ENCODE measurements at regions not wholly inside any gene's neighbourhood (a gene's known extent, or its start where the extent isn't known, plus 50 kb on each side); places are given as distances from the start of the nearest gene placed in this dataset.

DNA sequence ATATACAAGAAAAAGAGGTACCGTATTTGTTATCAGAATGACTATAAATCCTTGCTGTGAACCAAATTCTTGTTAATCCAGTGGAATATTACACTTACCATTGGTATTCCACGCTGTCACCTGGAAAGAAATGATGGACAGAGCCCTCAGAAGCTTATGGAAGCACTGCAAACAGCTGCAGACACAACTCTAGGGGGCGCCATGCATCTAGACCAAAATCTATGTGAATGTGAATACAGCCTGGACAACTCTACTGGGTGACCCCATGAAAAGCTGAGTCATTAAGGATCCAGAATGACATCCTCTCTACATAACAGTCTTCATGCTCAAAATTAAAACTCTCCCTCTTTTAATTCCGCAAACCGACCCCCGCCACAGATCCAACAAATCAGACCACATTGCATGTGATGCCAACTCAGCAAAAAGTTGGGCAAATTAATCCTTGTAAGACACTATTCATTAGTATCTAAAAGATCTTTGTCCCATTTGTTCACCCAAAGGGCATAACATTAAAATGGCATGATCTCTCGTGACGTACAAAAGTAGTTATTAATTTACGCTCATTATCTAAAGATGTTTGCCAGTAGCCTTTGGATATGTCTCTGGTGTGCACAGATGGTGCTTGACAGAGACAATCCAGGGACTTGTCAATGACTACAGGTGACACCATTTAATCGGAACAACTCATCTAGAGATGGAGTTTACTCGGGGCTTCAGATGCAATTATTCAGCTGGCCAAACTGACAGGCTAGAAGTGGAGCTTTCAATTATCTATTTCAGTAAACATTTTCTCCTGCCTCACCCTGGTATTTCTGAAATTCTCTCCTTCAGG is 552.7 kb upstream of the PSMD7 start:
- H3F3A ChIP-seq (ENCODE audit: control insufficient read depth, insufficient read depth): no peaks in the 10 kb centered on the region

DNA sequence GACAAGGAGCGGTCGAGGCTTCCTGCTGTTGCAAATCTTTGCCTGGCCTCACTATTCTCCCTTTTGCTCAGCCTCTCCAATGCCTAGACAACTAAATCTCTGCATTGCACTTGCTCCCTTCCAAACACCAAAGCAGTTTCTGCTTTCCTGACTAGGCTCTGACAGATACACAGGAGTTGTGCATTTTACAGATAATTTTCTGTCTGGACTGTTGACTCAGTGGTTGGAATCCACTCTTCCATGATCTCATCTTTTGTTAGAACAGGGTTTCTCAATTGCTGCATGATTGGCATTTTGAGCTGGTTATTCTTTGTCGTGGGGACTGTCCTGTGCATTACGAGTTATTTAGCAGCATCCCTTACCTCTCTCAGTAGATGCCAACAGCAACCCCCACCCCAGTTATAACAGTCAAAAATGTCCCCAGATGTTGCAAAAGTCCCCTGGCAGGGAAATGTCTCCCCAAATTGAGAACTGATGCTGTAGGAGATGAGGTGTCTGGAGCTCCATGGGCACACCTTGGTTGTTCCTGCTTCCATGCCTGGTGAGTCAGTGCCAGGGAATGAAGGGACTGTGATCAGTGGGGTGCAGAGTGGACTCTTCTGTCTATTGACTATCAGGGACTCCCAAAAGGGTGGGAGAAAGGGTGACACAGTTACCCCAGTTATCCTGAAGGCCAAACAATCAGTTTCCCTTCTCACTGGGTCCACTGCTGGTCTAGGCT is 557.4 kb upstream of the PSMD7 start:
- no peaks in the 10 kb centered on the region for H3K79me2 ChIP-seq (ENCODE audit: control insufficient read depth, low read length)
- no peaks in the 10 kb centered on the region for H3K9me2 ChIP-seq (replicated peaks; ENCODE audit: control insufficient read depth, low read length)
- TF ChIP-seq CTCF (IDR thresholded peaks at IDR 0.05; ENCODE audit: low read depth, low read length, poor library complexity, severe bottlenecking) (no peak), EZH2phosphoT487 (IDR thresholded peaks at IDR 0.05; ENCODE audit: borderline replicate concordance, low read length) (no peak)
- H3K4me2 ChIP-seq (ENCODE audit: low read length): no peak overlapping the region
- no peaks in the 10 kb centered on the region for H3K36me3 ChIP-seq (ENCODE audit: control insufficient read depth, low read length)
- H3K4me3 ChIP-seq (ENCODE audit: low read length): no peak overlapping the region
- no peaks in the 10 kb centered on the region for H3K9me3 ChIP-seq (ENCODE audit: control insufficient read depth, insufficient read depth, low read length)
- no peaks in the 10 kb centered on the region for H3K27me3 ChIP-seq (ENCODE audit: control insufficient read depth, low read length)
- no peaks in the 10 kb centered on the region for H4K20me1 ChIP-seq (ENCODE audit: control insufficient read depth, insufficient read depth, low read depth, low read length)
- H3K4me1 ChIP-seq (ENCODE audit: control insufficient read depth, low read length): no peaks in the 10 kb centered on the region
- H3F3A ChIP-seq (ENCODE audit: control insufficient read depth, insufficient read depth): no peaks in the 10 kb centered on the region
- H3K27ac ChIP-seq (ENCODE audit: low read depth, low read length): no peak overlapping the region

More for the DNA sequence above, 552.7 kb upstream of the PSMD7 start:
- Histone ChIP-seq H3K27ac (ENCODE audit: low read depth, low read length) (no peak overlapping the region), H3K4me1 (ENCODE audit: control insufficient read depth, low read length) (no peaks in the 10 kb centered on the region), H3K4me2 (ENCODE audit: low read length) (no peak overlapping the region), H3K9me3 (ENCODE audit: control insufficient read depth, insufficient read depth, low read length) (no peaks in the 10 kb centered on the region), H3K9me2 (replicated peaks; ENCODE audit: control insufficient read depth, low read length) (no peaks in the 10 kb centered on the region), H3K4me3 (ENCODE audit: low read length) (no peak overlapping the region), H4K20me1 (ENCODE audit: control insufficient read depth, insufficient read depth, low read depth, low read length) (no peaks in the 10 kb centered on the region), H3K27me3 (ENCODE audit: control insufficient read depth, low read length) (no peaks in the 10 kb centered on the region), H3K36me3 (ENCODE audit: control insufficient read depth, low read length) (no peaks in the 10 kb centered on the region), H3K79me2 (ENCODE audit: control insufficient read depth, low read length) (no peaks in the 10 kb centered on the region)
- TF ChIP-seq CTCF (IDR thresholded peaks at IDR 0.05; ENCODE audit: low read depth, low read length, poor library complexity, severe bottlenecking) (peak; percentile 31), EZH2phosphoT487 (IDR thresholded peaks at IDR 0.05; ENCODE audit: borderline replicate concordance, low read length) (no peak)

GRCh38 chr16:73738266-73738665 is 558.3 kb upstream of the PSMD7 start:
- Histone ChIP-seq H4K20me1 (ENCODE audit: control insufficient read depth, insufficient read depth, low read depth, low read length) (no peaks in the 10 kb centered on the region), H3K9me3 (ENCODE audit: control insufficient read depth, insufficient read depth, low read length) (no peaks in the 10 kb centered on the region)
- TF ChIP-seq CTCF (IDR thresholded peaks at IDR 0.05; ENCODE audit: low read depth, low read length, poor library complexity, severe bottlenecking): no peak
- no peak for TF ChIP-seq EZH2phosphoT487 (IDR thresholded peaks at IDR 0.05; ENCODE audit: borderline replicate concordance, low read length)

More at GRCh38 chr16:73738266-73738665, 558.3 kb upstream of the PSMD7 start:
- Histone ChIP-seq H3K79me2 (ENCODE audit: control insufficient read depth, low read length) (no peaks in the 10 kb centered on the region), H3K9me2 (replicated peaks; ENCODE audit: control insufficient read depth, low read length) (no peaks in the 10 kb centered on the region), H3K4me1 (ENCODE audit: control insufficient read depth, low read length) (no peaks in the 10 kb centered on the region), H3K27me3 (ENCODE audit: control insufficient read depth, low read length) (no peaks in the 10 kb centered on the region), H3K36me3 (ENCODE audit: control insufficient read depth, low read length) (no peaks in the 10 kb centered on the region), H3K4me2 (ENCODE audit: low read length) (no peak overlapping the region), H3K4me3 (ENCODE audit: low read length) (no peak overlapping the region), H3F3A (ENCODE audit: control insufficient read depth, insufficient read depth) (no peaks in the 10 kb centered on the region), H3K27ac (ENCODE audit: low read depth, low read length) (no peak overlapping the region)

Measured in DOHH2 (cell line).